ENCODE measurements at regions not wholly inside any gene's neighbourhood (a gene's known extent, or its start where the extent isn't known, plus 50 kb on each side); places are given as distances from the start of the nearest gene placed in this dataset.

- no peak overlapping the region for H2BK15ac ChIP-seq (ENCODE audit: low read length)
- H3K36me3 ChIP-seq (ENCODE audit: control insufficient read depth in 2 of 4, insufficient read depth in 4 of 4, low read length in 3 of 4) = no peaks in the 10 kb centered on the region
- no peaks in the 10 kb centered on the region for H3K79me2 ChIP-seq (ENCODE audit: control insufficient read depth in 1 of 2, insufficient read depth in 2 of 2, low read length in 2 of 2)
- H3K4ac ChIP-seq (replicated peaks; ENCODE audit: insufficient read length, low read depth, low read length) = no peak overlapping the region
- H4K8ac ChIP-seq (ENCODE audit: extremely low read depth, insufficient read depth, low read length) = no peak overlapping the region
- H3K56ac ChIP-seq (replicated peaks; ENCODE audit: insufficient read length, low read depth, low read length) = no peak overlapping the region
- H3K23me2 ChIP-seq (ENCODE audit: low read depth, low read length) = no peaks in the 10 kb centered on the region; the same call in 1 of the 2 replicates
- H3K79me1 ChIP-seq (ENCODE audit: low read depth, low read length) = no peaks in the 10 kb centered on the region
- CTCF ChIA-PET (ENCODE audit: partially characterized antibody) = interaction anchor here (1.0 kb wide), 1 partner anchor 13 kb away, joined by 3 read pairs; no protein-coding TSS in a partner anchor
- no peak overlapping the region for H2AK5ac ChIP-seq (ENCODE audit: low read depth, low read length)
- H3K4me3 ChIP-seq (ENCODE audit: extremely low read depth in 1 of 4, insufficient read depth in 2 of 4, low read depth in 3 of 4, low read length in 4 of 4) = no peak overlapping the region
- H3K9me3 ChIP-seq (ENCODE audit: insufficient read depth in 2 of 2, low read depth in 1 of 2, low read length in 1 of 2) = no peaks in the 10 kb centered on the region
- H3K27ac ChIP-seq (ENCODE audit: low read depth, low read length) = no peak overlapping the region
- no peak overlapping the region for H3K9ac ChIP-seq (replicated peaks in 1 of 4; ENCODE audit: extremely low read depth in 1 of 4, low read depth in 3 of 4, low read length in 3 of 4)
- no peak overlapping the region for H2BK120ac ChIP-seq (replicated peaks; ENCODE audit: low read depth, low read length)
- H4K5ac ChIP-seq (ENCODE audit: insufficient read length, low read depth, low read length) = no peak overlapping the region
- no peak for DNase-seq (ENCODE audit: low read depth in 1 of 2, low spot score in 2 of 2)
- no peaks in the 10 kb centered on the region for H3K4me1 ChIP-seq (replicated peaks in 1 of 4; ENCODE audit: control insufficient read depth in 3 of 4, insufficient read depth in 4 of 4, low read length in 3 of 4)
- H4K91ac ChIP-seq (replicated peaks; ENCODE audit: insufficient read length, low read length) = no peak overlapping the region
- no peak for FAIRE-seq
- no peak overlapping the region for H2AFZ ChIP-seq (ENCODE audit: low read length)
- TF ChIP-seq CEBPB (IDR thresholded peaks at IDR 0.05; ENCODE audit: low read depth, low read length) (no peak), MAFK (IDR thresholded peaks at IDR 0.05; ENCODE audit: low read depth, low read length) (peak; percentile 97)
- no peak overlapping the region for H3K23ac ChIP-seq (ENCODE audit: insufficient read length)
- no peaks in the 10 kb centered on the region for H4K20me1 ChIP-seq (replicated peaks in 1 of 2; ENCODE audit: control insufficient read depth in 1 of 2, insufficient read depth in 2 of 2, low read length in 2 of 2)
- H3K18ac ChIP-seq (ENCODE audit: extremely low read depth, low read length) = no peak overlapping the region
- H2BK5ac ChIP-seq (ENCODE audit: low read depth, low read length) = no peak overlapping the region
- POLR2A ChIA-PET (ENCODE audit: partially characterized antibody) = no interaction called here
- H3K14ac ChIP-seq (ENCODE audit: insufficient read length) = no peak overlapping the region
- WGBS, 2 experiments (ENCODE audit: extremely low coverage in 1 of 2, insufficient coverage in 1 of 2, insufficient read length in 1 of 2, insufficient replicate concordance in 2 of 2, low coverage in 1 of 2, low lambda C conversion rate in 2 of 2, missing lambda C conversion rate in 1 of 2) = 91% methylated on average over 3 of the region's 3 CpGs; no CpG with 5 or more reads in 1 of the 2 experiments
- H2BK20ac ChIP-seq (ENCODE audit: low read length) = no peak overlapping the region
- no peak overlapping the region for H2BK12ac ChIP-seq (ENCODE audit: low read depth, low read length)
- H3K27me3 ChIP-seq (replicated peaks in 1 of 4; ENCODE audit: control insufficient read depth in 3 of 4, extremely low read depth in 1 of 4, insufficient read depth in 3 of 4, low read length in 3 of 4) = no peaks in the 10 kb centered on the region
- no peak overlapping the region for H3K4me2 ChIP-seq (ENCODE audit: insufficient read depth in 1 of 2, low read depth in 2 of 2, low read length in 2 of 2)
Observed at GRCh38 chr7:85521108-85521694, 334.3 kb upstream of the SEMA3D start.

Measured in H1 (cell line).